K562 (cell line): ENCODE measurements at regions not wholly inside any gene's neighbourhood (a gene's known extent, or its start where the extent isn't known, plus 50 kb on each side); places are given as distances from the start of the nearest gene placed in this dataset.

ENCODE experiments used
- BMI1 ChIP-seq: fragments of 150-350 bp; IDR thresholded peaks from 2 replicates; pipeline ENCODE4 v1.6.1; 2014; ENCODE audit warnings: low read length
- CHD7 ChIP-seq: fragments of 200-600 bp; sonication (generic); IDR thresholded peaks from one replicate; pipeline ENCODE4 v1.6.1; 2012; ENCODE audit warnings: mild to moderate bottlenecking, low read depth, low read length, inconsistent platforms
- E4F1 ChIP-seq: fragments of 250-450 bp; sonication (Bioruptor Pico); IDR thresholded peaks from 2 replicates; pipeline ENCODE4 v1.5.0; 2021; ENCODE audit warnings: mild to moderate bottlenecking, borderline replicate concordance
- MAFG ChIP-seq: fragments of 450-650 bp; conservative IDR thresholded peaks from 2 replicates; pipeline ENCODE4 v1.6.1; 2016; ENCODE audit warnings: missing genetic modification characterization, missing compliant biosample characterization
- MLLT1 ChIP-seq, 2 experiments: fragments of 450-650 bp; IDR thresholded peaks; 2 replicates each; pipeline ENCODE4 v1.6.1; 2016
- NFE2 ChIP-seq: IDR thresholded peaks from 2 replicates; pipeline ENCODE4 v1.6.1; 2014; ENCODE audit warnings: antibody characterized with exemption, low read depth
- PTBP1 ChIP-seq: fragments of 200-400 bp; formaldehyde crosslinking; IDR thresholded peaks from 2 replicates; pipeline ENCODE4 v1.6.1; 2017; ENCODE audit warnings: low read depth, low read length
- ZBTB7A ChIP-seq: IDR thresholded peaks from 2 replicates; pipeline ENCODE4 v1.6.1; 2011; ENCODE audit warnings: low read depth, mild to moderate bottlenecking, low read length, moderate library complexity, borderline replicate concordance; ENCODE audit not compliant: control insufficient read depth
- ZBTB8A ChIP-seq: fragments of 450-650 bp; IDR thresholded peaks from 2 replicates; pipeline ENCODE4 v1.6.1; 2018; ENCODE audit warnings: mild to moderate bottlenecking, moderate library complexity; ENCODE audit not compliant: partially characterized antibody
- ZC3H11A ChIP-seq: IDR thresholded peaks from 2 replicates; pipeline ENCODE4 v1.6.1; 2012; ENCODE audit warnings: low read depth, low read length, improper control_type of control experiment
- ZNF143 ChIP-seq: sonication (generic); formaldehyde crosslinking; IDR thresholded peaks from 2 replicates; pipeline ENCODE4 v1.9.0; 2022; ENCODE audit warnings: mild to moderate bottlenecking, missing genetic modification reagents
- ZNF165 ChIP-seq: fragments of 250-450 bp; sonication (Bioruptor Pico); IDR thresholded peaks from 2 replicates; pipeline ENCODE4 v1.4.0; 2020; ENCODE audit warnings: borderline replicate concordance
- ZNF589 ChIP-seq: fragments of 200-800 bp; sonication (Bioruptor generic); IDR thresholded peaks from 2 replicates; pipeline ENCODE4 v1.6.1; 2016; ENCODE audit warnings: low read depth, missing genetic modification characterization, missing compliant biosample characterization

- TF ChIP-seq E4F1 (CRISPR knock-in tag) = no peak
- TF ChIP-seq MAFG = peak; percentile 81
- no peak for TF ChIP-seq ZC3H11A
- TF ChIP-seq ZNF165 (CRISPR knock-in tag) = no peak
- no peak for TF ChIP-seq BMI1
- TF ChIP-seq MLLT1 (IDR thresholded peaks at IDR 0.05) = no peak
- no peak for TF ChIP-seq ZBTB7A
- no peak for TF ChIP-seq NFE2
- no peak for TF ChIP-seq ZBTB8A
- no peak for TF ChIP-seq CHD7
- no peak for TF ChIP-seq ZNF143 (CRISPR knock-in tag)
- TF ChIP-seq PTBP1 = no peak
- TF ChIP-seq ZNF589 (CRISPR knock-in tag) = no peak
- TF ChIP-seq, all 486 proteins: peak for 5
Measured at GRCh38 chr6:138688580-138688979, 85.0 kb upstream of the CCDC28A start (continued).
